H4 (cell line): ENCODE measurements at regions not wholly inside any gene's neighbourhood (a gene's known extent, or its start where the extent isn't known, plus 50 kb on each side); places are given as distances from the start of the nearest gene placed in this dataset.
A peak's percentile ranks its signal among the peaks of the same experiment; 100 is the strongest.
"Not testable (repeated sequence)": the region's sequence is repeated elsewhere in the genome, so short reads cannot be mapped to it uniquely, and the experiment has no call there.

Experiments
- DNase-seq: peaks from one replicate; pipeline ENCODE4 v3.0.0-alpha.2; 2015; ENCODE audit warnings: low spot score

DNA sequence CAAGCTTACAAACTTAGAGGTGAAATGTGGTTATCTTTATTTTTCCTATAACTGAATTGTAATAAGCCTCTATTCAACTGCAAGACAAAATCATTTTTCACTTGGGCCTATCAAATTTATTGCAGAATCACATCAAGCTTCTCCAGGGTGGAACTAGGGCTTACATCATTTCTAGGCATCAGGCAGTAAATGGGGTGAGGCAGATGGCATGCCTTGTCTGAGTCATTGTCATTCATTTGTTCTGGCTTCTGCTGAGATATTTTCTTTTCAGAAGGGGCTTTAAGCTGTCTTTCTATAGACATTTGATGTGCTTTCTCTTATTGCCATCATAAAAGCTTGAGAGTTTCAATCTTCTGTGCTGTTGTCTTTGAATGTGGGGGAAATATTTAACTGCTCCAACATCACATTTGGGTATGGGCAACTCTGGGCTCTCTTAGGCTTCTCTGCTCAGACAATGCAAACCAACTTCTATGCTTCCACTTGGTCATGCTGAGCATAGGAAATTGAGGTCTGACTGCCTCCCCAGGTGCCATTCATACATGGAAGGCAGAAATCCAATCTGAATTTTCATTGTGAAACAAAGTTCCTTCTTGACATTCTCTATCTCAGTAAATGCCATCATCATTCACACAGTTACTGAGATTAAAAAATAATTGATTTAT, 225.8 kb upstream of the GIMD1 start:
- no peak for DNase-seq

DNA sequence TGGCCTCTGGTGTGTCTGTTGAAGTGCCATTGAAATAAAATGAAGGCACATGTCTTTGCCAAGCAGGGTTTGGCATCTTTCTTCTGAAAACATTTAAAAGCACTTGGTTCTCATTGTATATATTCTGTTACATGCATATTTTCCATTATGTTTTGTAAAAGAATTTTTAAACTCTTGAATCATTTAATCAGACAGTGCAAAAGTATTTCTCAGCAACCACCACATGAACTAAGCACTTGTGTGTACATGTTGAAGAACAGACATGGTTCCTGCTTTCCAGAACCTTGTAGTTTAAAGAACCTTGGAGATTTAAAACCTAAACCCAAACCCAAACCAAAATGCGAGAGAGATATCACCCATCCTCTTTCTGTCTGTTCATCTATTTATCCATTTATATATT, 220.3 kb upstream of the GIMD1 start:
- DNase-seq: no peak

DNA sequence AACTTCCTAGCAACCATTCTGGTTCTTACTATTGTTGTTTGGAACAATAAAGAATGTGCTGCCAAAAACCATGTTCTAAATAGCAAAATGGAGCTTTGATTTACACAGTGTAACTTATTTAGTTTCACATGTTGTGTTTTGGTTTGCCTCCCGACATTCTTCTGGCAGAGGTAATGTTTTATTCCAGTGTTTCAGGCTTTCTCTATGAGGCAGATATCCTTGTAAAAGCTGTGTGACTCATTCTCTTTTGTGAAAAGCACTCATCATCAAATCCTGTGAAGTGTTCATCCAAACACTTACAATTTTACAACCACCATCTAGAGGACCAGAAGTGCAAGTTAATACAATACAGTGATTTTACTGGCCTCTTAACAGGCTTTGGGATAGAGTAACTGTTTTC, 219.0 kb upstream of the GIMD1 start:
- peak; percentile 75 for DNase-seq

DNA sequence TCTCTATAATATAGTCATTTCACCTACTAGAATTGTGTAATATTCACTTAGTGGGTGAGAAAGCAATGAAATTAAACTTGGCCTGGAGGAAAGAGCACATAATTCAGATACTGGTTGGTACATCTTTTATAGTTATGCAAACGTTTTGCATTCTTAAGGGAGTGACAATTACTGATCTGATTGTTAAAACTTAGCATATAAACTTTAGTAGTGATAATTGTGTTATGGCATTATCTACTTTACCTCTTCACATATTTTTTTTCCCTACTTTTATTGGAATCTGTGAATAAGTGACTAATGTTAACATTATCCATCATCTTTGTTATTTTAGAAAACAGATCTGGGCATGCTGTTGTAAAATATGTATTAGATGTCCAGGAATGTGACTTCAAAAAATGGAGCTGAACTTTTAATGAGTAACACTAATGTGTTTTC, 217.4 kb upstream of the GIMD1 start:
- DNase-seq: no peak

DNA sequence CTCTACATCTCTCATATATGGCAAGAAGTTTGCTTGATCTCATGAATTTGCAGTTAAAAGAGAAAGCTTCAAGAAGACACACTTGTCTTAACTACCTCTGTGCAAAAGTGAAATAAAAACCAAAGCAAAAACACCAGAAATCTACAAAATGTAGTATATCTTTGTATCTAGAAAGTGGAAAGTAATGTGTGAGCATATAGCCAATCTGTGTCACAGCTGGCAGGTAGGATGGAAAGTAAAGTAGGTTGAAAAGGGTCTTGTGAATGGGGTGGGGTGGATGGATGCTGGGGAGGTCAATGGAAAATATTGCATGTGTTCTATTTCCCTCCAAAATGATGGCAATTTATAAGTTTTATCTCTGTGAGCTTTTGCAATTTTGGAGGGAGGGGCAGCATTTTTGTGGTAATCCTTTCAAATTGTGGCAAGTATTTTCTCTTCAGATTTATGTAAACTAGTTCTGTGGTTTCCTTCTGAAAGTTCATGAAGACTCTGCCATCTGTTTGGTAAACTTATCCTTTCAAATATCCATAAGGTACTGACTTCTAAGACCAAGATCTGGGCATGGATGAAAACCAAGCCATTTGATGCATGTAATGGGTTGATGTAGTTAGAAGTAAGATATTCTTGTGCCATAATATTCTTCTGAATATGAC, 215.9 kb upstream of the GIMD1 start:
- peak; percentile 33 for DNase-seq

GRCh38 chr4:106583567-106583966, 215.0 kb upstream of the GIMD1 start:
- DNase-seq: peak; percentile 45

GRCh38 chr4:106583108-106583507, 214.5 kb upstream of the GIMD1 start:
- DNase-seq: no peak

- no peak for DNase-seq
Observed at GRCh38 chr4:106582103-106582502, 213.5 kb upstream of the GIMD1 start.

- DNase-seq: no peak
Observed at GRCh38 chr4:106579236-106579635, 210.7 kb upstream of the GIMD1 start.

- no peak for DNase-seq
Observed at GRCh38 chr4:106569146-106570031, 200.8 kb upstream of the GIMD1 start.

DNA sequence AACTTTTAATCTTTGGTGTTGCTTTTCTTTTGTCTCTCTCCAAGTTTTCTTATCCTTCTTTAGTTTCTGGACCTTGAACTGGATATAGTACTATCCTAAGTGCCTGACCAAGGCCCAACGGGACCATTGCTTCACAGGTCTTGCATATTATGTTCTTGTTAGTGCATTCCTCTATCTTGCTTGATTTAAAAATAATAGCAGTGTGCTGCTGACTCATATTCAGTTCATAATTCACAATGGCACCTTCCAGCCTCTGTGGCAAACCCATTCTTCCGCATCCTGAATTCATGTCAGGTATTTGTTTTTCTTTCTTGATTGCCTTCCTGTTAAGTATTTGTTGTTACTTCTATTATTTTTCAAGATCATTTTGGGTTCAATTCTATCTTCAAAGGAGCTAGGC, 197.1 kb upstream of the GIMD1 start:
- DNase-seq: no peak

- not testable (repeated sequence) for DNase-seq
Observed at GRCh38 chr4:106563637-106564036, 195.1 kb upstream of the GIMD1 start.

DNA sequence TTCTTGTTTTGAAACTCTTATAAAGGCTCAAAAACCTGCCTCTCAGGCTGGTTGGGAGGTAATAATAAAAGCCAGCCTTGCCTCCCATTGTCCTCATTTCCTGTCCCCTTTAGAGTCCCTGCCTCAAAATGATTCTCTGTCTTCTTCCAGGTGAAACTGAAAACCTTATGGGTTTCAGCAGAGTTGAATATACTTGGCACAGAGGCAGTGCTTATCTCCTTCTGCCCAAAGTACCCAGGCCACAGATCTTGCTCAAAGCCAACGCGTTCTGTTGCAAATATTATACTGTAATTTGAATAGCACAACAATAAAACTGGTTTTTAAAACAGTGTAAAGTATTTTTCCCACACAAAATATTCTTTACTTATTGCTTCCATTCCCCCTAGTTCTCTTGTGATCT, 183.1 kb upstream of the GIMD1 start:
- DNase-seq: no peak

- no peak for DNase-seq
Observed at GRCh38 chr4:106548446-106549044, 180.0 kb upstream of the GIMD1 start.

DNA sequence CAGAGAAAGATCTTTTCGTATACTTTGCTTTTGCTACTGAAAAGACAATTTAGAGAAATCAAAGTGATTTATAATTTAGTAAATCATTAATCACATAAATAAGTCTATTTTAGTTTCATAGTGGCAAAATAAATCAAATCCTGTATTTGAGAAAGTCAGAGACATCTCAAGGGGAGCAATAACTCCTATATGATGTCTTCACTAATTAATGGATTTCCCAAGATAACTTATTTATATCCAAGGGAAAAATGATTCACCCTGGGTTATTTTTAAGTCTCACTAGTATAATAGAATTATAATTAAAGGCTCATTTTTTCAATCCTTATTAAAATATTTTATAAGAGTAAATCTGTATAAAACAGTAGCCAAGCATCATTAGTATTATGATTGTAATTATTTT, 177.8 kb upstream of the GIMD1 start:
- no peak for DNase-seq

GRCh38 chr4:106542609-106543008, 174.0 kb upstream of the GIMD1 start:
- not testable (repeated sequence) for DNase-seq

GRCh38 chr4:106541253-106541652, 172.7 kb upstream of the GIMD1 start:
- peak; percentile 3 for DNase-seq

DNA sequence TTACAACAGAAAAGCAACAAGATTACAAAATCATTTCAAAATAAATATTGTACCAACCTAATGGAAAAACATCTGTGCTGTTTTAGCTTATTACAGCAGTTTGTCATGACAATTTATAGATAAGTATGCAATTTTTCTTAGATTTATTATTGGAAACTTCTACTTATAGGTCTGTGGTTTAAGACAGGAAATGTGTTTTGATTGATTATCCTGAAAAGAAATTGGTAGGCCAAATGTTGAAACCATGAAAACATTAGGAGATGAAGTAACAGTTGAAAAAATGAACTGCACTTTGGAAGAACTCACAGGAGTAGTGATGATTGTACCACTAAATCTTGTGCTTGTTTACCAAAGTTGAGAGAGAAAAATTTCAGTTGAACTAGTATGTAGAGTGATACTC, 162.2 kb upstream of the GIMD1 start:
- no peak for DNase-seq

DNA sequence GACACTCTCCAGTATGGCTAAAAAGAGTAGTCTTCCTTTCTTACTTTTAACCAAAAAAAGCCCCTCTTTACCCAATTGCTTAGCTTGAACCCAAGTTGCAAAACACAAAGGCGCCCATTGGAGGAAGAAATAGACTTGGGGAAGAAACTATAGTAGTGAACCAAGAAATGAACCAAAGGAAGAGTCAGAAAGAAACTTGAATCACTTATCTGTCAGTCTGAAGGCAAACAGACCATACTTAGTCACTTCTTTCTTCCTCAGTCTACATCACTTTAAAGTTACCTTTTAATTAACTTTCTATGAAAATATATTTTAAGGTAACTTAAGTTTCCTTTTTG, 161.4 kb upstream of the GIMD1 start:
- no peak for DNase-seq

- DNase-seq: no peak
Observed at GRCh38 chr4:106529348-106530023, 160.9 kb upstream of the GIMD1 start.

DNA sequence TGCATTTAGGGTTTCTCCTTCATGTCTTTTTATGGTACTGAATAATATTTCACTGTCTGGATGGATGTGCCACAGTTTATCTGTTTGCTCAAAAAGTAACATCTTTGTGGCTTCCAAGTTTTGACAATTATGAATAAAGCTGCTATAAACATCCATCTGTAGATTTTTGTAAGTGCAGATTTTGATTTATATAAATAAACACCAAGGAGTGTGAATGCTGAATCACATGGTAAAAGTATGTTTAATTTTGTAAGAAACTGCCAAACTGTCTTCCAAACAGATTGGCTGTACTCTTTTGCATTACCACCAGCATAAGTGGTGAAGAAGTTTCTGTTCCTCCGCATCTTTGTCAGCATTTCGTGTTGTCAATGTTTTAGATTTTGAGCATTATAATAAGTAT, 158.7 kb upstream of the GIMD1 start:
- no peak for DNase-seq

- DNase-seq: not testable (repeated sequence)
Observed at GRCh38 chr4:106525425-106525824, 156.8 kb upstream of the GIMD1 start.
